HG03565 (cell line): ENCODE measurements at regions not wholly inside any gene's neighbourhood (a gene's known extent, or its start where the extent isn't known, plus 50 kb on each side); places are given as distances from the start of the nearest gene placed in this dataset.
"Not testable (repeated sequence)": the region's sequence is repeated elsewhere in the genome, so short reads cannot be mapped to it uniquely, and the experiment has no call there.

ENCODE experiments used
- ATAC-seq: cut with Tn5 transposase; IDR thresholded peaks from one replicate; pipeline ENCODE4 v1.9.1; 2021; ENCODE audit warnings: mild to moderate bottlenecking, moderate library complexity; ENCODE audit not compliant: unreplicated experiment

GRCh38 chr6:69489970-69490369 lies 306.8 kb downstream of the LMBRD1 start:
- ATAC-seq = peak; percentile 58

GRCh38 chr6:69487688-69488087 lies 309.1 kb downstream of the LMBRD1 start:
- ATAC-seq = no peak

GRCh38 chr6:69466979-69467570 lies 329.7 kb downstream of the LMBRD1 start:
- no peak for ATAC-seq

GRCh38 chr6:69465866-69466265 lies 330.9 kb downstream of the LMBRD1 start:
- no peak for ATAC-seq

- ATAC-seq = no peak
Observed at GRCh38 chr6:69456086-69456485, 340.7 kb downstream of the LMBRD1 start.

GRCh38 chr6:69454619-69455018 lies 342.2 kb downstream of the LMBRD1 start:
- not testable (repeated sequence) for ATAC-seq

- not testable (repeated sequence) for ATAC-seq
Observed at GRCh38 chr6:69450493-69450892, 346.3 kb downstream of the LMBRD1 start.

GRCh38 chr6:69449887-69450286 lies 346.9 kb downstream of the LMBRD1 start:
- no peak for ATAC-seq
